Peyer's patch (tissue), 4 donors: ENCODE measurements at regions not wholly inside any gene's neighbourhood (a gene's known extent, or its start where the extent isn't known, plus 50 kb on each side); places are given as distances from the start of the nearest gene placed in this dataset.
"Not testable (repeated sequence)": the region's sequence is repeated elsewhere in the genome, so short reads cannot be mapped to it uniquely, and the experiment has no call there.

Experiments used
- DNase-seq, 3 donors: peaks; one replicate each; pipeline ENCODE4 v3.0.0-alpha.2; 2017 to 2019
- H3K27ac ChIP-seq, 4 donors: fragments of 200-600 bp; sonication (generic); one replicate each; pipeline ENCODE4 v1.5.1; 2016 to 2019
- H3K27me3 ChIP-seq, 2 donors: fragments of 200-600 bp; sonication (generic); one replicate each; pipeline ENCODE4 v1.5.1; 2019
- H3K36me3 ChIP-seq, 3 donors: fragments of 200-600 bp; sonication (generic); one replicate each; pipeline ENCODE4 v1.5.1; 2016 to 2019
- H3K4me1 ChIP-seq, 4 donors: fragments of 200-600 bp; sonication (generic); one replicate each; pipeline ENCODE4 v1.5.1; 2016 to 2019
- H3K4me3 ChIP-seq, 4 donors: fragments of 200-600 bp; sonication (generic); 1 replicate in 3 of 4; 2 replicates in 1 of 4; pipeline ENCODE4 v1.5.1; 2016 to 2019; ENCODE audit warnings: mild to moderate bottlenecking in 1 of 4
- H3K9me3 ChIP-seq, 4 donors: fragments of 200-600 bp; sonication (generic); one replicate each; pipeline ENCODE4 v1.5.1; 2016 to 2019; ENCODE audit warnings: mild to moderate bottlenecking in 1 of 4
- CTCF ChIP-seq, 6 experiments: fragments of 450-650 bp in 4 of 6; fragments of 200-600 bp in 2 of 6; sonication (generic) in 1 of 6; IDR thresholded peaks; one replicate each; pipeline ENCODE4 v1.5.1; 2017 to 2019; ENCODE audit warnings: antibody characterized with exemption in 6 of 6, mild to moderate bottlenecking in 3 of 6, moderate library complexity in 1 of 6
- POLR2A ChIP-seq, 2 donors: fragments of 450-650 bp; IDR thresholded peaks; one replicate each; pipeline ENCODE4 v1.5.1; 2017; ENCODE audit warnings: antibody characterized with exemption in 2 of 2, mild to moderate bottlenecking in 2 of 2, moderate library complexity in 2 of 2

- H3K27me3 ChIP-seq: no peaks in the 10 kb centered on the region
- no peaks in the 10 kb centered on the region for H3K36me3 ChIP-seq
- H3K4me3 ChIP-seq: no peak overlapping the region
- no peak for TF ChIP-seq POLR2A (IDR thresholded peaks at IDR 0.05)
- TF ChIP-seq CTCF (IDR thresholded peaks at IDR 0.05): no peak
- DNase-seq: no peak
- no peaks in the 10 kb centered on the region for H3K4me1 ChIP-seq
- H3K9me3 ChIP-seq: no peaks in the 10 kb centered on the region
- H3K27ac ChIP-seq: no peak overlapping the region
Observed at GRCh38 chr15:91368611-91369010, 268.6 kb downstream of the SV2B start.

DNA sequence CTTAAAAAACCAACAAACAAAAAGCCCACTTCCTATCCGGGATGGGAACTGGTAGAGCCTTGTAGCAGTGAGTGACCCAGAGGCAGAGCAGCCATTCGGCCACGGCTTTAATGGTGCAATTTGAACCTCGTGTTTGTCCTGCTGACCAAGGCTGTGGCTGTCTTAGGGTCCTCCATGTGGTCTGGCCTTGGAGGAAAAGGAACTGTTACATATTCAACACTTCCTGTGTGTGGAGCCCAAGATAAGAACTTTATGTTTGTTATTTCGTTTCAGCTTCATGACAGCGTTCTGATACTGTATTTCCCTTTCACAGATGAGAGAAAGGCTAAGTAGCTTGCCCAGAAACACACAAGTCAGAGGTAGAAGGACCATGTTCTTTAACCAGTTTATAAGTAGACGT, 269.8 kb downstream of the SV2B start:
- Histone ChIP-seq H3K27me3 (no peaks in the 10 kb centered on the region), H3K36me3 (no peaks in the 10 kb centered on the region), H3K9me3 (no peaks in the 10 kb centered on the region), H3K27ac (no peak overlapping the region), H3K4me3 (no peak overlapping the region), H3K4me1 (no peaks in the 10 kb centered on the region)
- TF ChIP-seq POLR2A (IDR thresholded peaks at IDR 0.05): no peak
- no peak for TF ChIP-seq CTCF (IDR thresholded peaks at IDR 0.05)
- DNase-seq: no peak

GRCh38 chr15:91371345-91371744, 271.3 kb downstream of the SV2B start:
- H3K4me3 ChIP-seq, DNase-seq, H3K4me1 ChIP-seq, H3K36me3 ChIP-seq, H3K27ac ChIP-seq, H3K9me3 ChIP-seq, H3K27me3 ChIP-seq: not testable (repeated sequence)

DNA sequence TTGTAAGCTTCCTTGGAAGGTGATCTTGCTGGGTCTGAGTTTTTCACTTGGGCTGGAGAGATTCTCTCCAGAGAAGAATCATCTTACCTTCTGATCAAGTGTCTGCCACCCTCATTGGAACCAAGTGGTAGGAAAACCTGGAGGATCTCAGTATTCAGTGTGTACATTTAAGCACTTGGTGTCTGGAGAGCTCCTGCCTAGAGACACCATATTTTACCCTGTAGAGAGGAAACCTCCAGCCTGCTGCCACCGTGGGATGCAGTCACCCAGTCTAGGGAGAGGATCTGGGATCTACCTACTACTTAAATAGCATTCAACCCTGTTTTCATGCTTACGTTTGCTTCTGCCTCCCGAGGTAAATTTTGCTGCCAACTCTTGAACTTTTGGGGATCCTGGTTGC, 274.3 kb downstream of the SV2B start:
- H3K27me3 ChIP-seq: no peaks in the 10 kb centered on the region
- TF ChIP-seq CTCF (IDR thresholded peaks at IDR 0.05): no peak
- no peak for TF ChIP-seq POLR2A (IDR thresholded peaks at IDR 0.05)
- H3K4me3 ChIP-seq: no peak overlapping the region
- no peak for DNase-seq
- no peaks in the 10 kb centered on the region for H3K9me3 ChIP-seq
- no peaks in the 10 kb centered on the region for H3K36me3 ChIP-seq
- no peak overlapping the region for H3K27ac ChIP-seq
- H3K4me1 ChIP-seq: no peaks in the 10 kb centered on the region

DNA sequence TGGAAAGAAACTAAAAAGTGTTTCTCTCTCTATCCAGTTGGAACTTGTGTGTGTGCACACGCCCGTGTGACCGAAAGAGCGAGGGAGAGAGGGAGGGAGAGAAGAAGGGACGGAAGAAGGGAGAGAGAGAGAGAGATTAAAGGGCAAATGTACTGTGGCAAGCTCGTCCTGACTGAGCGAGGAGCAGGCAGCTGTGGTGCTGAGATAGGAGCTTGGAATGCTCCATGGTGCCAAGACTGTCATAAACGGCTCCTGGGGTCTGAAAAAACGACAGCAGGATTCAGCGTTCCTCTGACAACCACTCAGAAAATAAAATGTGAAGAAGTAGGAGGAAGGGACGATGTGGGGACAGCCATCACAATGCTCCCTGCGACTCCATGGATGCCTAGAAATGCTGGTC, 276.0 kb downstream of the SV2B start:
- no peaks in the 10 kb centered on the region for H3K9me3 ChIP-seq
- no peaks in the 10 kb centered on the region for H3K27me3 ChIP-seq
- no peaks in the 10 kb centered on the region for H3K4me1 ChIP-seq
- no peak overlapping the region for H3K4me3 ChIP-seq
- TF ChIP-seq POLR2A (IDR thresholded peaks at IDR 0.05): no peak
- no peak for DNase-seq
- no peaks in the 10 kb centered on the region for H3K36me3 ChIP-seq
- no peak overlapping the region for H3K27ac ChIP-seq

GRCh38 chr15:91380114-91380513, 280.1 kb downstream of the SV2B start:
- no peak overlapping the region for H3K4me3 ChIP-seq
- no peaks in the 10 kb centered on the region for H3K36me3 ChIP-seq
- no peaks in the 10 kb centered on the region for H3K4me1 ChIP-seq
- H3K27ac ChIP-seq: no peak overlapping the region
- H3K9me3 ChIP-seq: no peaks in the 10 kb centered on the region
- TF ChIP-seq POLR2A (IDR thresholded peaks at IDR 0.05) (no peak), CTCF (IDR thresholded peaks at IDR 0.05) (no peak)
- no peaks in the 10 kb centered on the region for H3K27me3 ChIP-seq
- no peak for DNase-seq

DNA sequence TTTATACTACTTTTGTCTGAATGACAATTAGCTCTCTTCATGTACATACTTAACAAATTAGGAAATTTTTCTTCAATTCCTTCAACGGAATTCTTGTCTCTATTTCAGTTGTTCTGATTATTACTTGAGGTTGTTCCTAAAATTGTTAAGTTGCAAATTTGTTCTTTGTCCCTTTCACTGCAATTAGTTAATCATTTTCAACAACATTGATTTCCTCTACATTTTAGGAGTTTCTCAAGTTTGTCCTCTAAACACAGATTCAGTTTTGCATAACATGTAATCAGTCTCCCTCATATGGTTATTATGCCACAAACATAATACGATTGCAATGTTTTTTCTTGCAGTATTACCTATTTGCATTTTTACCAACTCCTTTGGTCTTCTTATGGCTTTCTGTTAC, 283.5 kb downstream of the SV2B start:
- no peak overlapping the region for H3K4me3 ChIP-seq
- TF ChIP-seq CTCF (IDR thresholded peaks at IDR 0.05): no peak
- TF ChIP-seq POLR2A (IDR thresholded peaks at IDR 0.05): no peak
- DNase-seq: no peak
- no peak overlapping the region for H3K27ac ChIP-seq
- H3K36me3 ChIP-seq: no peaks in the 10 kb centered on the region
- H3K9me3 ChIP-seq: no peaks in the 10 kb centered on the region
- H3K27me3 ChIP-seq: no peaks in the 10 kb centered on the region
- H3K4me1 ChIP-seq: no peaks in the 10 kb centered on the region
